Uterus (tissue), 3 donors: ENCODE measurements at regions not wholly inside any gene's neighbourhood (a gene's known extent, or its start where the extent isn't known, plus 50 kb on each side); places are given as distances from the start of the nearest gene placed in this dataset.
A peak's percentile ranks its signal among the peaks of the same experiment; 100 is the strongest.

ENCODE experiments used
- DNase-seq, 2 donors: peaks; one replicate each; pipeline ENCODE4 v3.0.0-alpha.2; 2019 to 2020
- H3K27ac ChIP-seq, 2 donors: fragments of 200-600 bp; sonication (generic); 1 replicate in 1 of 2; 2 replicates in 1 of 2; pipeline ENCODE4 v1.5.1; 2016 to 2018
- H3K27me3 ChIP-seq, 2 donors: fragments of 200-600 bp; sonication (generic); one replicate each; pipeline ENCODE4 v1.5.1; 2018 to 2019; ENCODE audit warnings: control low read depth in 1 of 2
- H3K36me3 ChIP-seq, 2 donors: fragments of 200-600 bp; sonication (generic); one replicate each; pipeline ENCODE4 v1.5.1; 2019; ENCODE audit warnings: control low read depth in 1 of 2
- H3K4me1 ChIP-seq, 2 donors: fragments of 200-600 bp; sonication (generic); one replicate each; pipeline ENCODE4 v1.5.1; 2018 to 2019; ENCODE audit warnings: control low read depth in 1 of 2
- H3K4me3 ChIP-seq, 2 donors: fragments of 200-600 bp; sonication (generic); 1 replicate in 1 of 2; 2 replicates in 1 of 2; pipeline ENCODE4 v1.5.1; 2018 to 2019; ENCODE audit warnings: mild to moderate bottlenecking in 1 of 2
- H3K9me3 ChIP-seq, 2 donors: fragments of 200-600 bp; sonication (generic); one replicate each; pipeline ENCODE4 v1.5.1; 2019; ENCODE audit warnings: control low read depth in 1 of 2
- CTCF ChIP-seq, 4 experiments: fragments of 200-600 bp in 2 of 4; fragments of 450-650 bp in 2 of 4; sonication (generic) in 2 of 4; IDR thresholded peaks; one replicate each; pipeline ENCODE4 v1.5.1; 2016 to 2019; ENCODE audit warnings: antibody characterized with exemption in 4 of 4, mild to moderate bottlenecking in 2 of 4, moderate library complexity in 1 of 4
- POLR2A ChIP-seq, 2 donors: fragments of 450-650 bp; IDR thresholded peaks; one replicate each; pipeline ENCODE4 v1.6.1; 2016; ENCODE audit warnings: antibody characterized with exemption in 2 of 2, mild to moderate bottlenecking in 1 of 2, moderate library complexity in 1 of 2
- intact Hi-C: fragments of 100-400 bp; cut with DNase I; formaldehyde crosslinking; loops from one replicate; pipeline ENCODE4 v1.15.1; 2023; ENCODE audit warnings: low total_unique reads
- donor health status: DM: yes; HTN: yes; CAD: no.

- Histone ChIP-seq H3K9me3 (no peaks in the 10 kb centered on the region), H3K4me1 (peaks cover 0 to 4% of the 10 kb centered on the region in 2 donors), H3K4me3 (no peak overlapping the region), H3K27ac (no peak overlapping the region), H3K36me3 (no peaks in the 10 kb centered on the region), H3K27me3 (no peaks in the 10 kb centered on the region)
- intact Hi-C loops: no loop called here
- no peak for DNase-seq
- no peak for TF ChIP-seq CTCF (IDR thresholded peaks at IDR 0.05)
- no peak for TF ChIP-seq POLR2A (IDR thresholded peaks at IDR 0.05)
These were observed 532.3 kb downstream of the USP25 start for GRCh38 chr21:16262091-16262490.

GRCh38 chr21:16264319-16264718, 534.5 kb downstream of the USP25 start:
- intact Hi-C loops: no loop called here
- TF ChIP-seq CTCF (IDR thresholded peaks at IDR 0.05) (no peak), POLR2A (IDR thresholded peaks at IDR 0.05) (no peak)
- DNase-seq: no peak
- Histone ChIP-seq H3K4me1 (peaks cover 0 to 4% of the 10 kb centered on the region in 2 donors), H3K4me3 (no peak overlapping the region), H3K27me3 (no peaks in the 10 kb centered on the region), H3K9me3 (no peaks in the 10 kb centered on the region), H3K27ac (peak overlapping the region; percentile 19 to 44), H3K36me3 (no peaks in the 10 kb centered on the region)

- H3K27me3 ChIP-seq: no peaks in the 10 kb centered on the region
- no peak overlapping the region for H3K27ac ChIP-seq
- H3K4me3 ChIP-seq: no peak overlapping the region
- no peak for DNase-seq
- H3K4me1 ChIP-seq: no peaks in the 10 kb centered on the region
- no peaks in the 10 kb centered on the region for H3K9me3 ChIP-seq
- no peaks in the 10 kb centered on the region for H3K36me3 ChIP-seq
- TF ChIP-seq POLR2A (IDR thresholded peaks at IDR 0.05): no peak
- TF ChIP-seq CTCF (IDR thresholded peaks at IDR 0.05): no peak
- intact Hi-C loops: no loop called here
These were observed 539.7 kb downstream of the USP25 start for GRCh38 chr21:16269476-16269875.

GRCh38 chr21:16279731-16280581, 550.2 kb downstream of the USP25 start:
- Histone ChIP-seq H3K4me3 (peak overlapping the region; percentile 20 to 36), H3K27ac (peak overlapping the region; percentile 84 to 87), H3K36me3 (no peaks in the 10 kb centered on the region), H3K27me3 (no peaks in the 10 kb centered on the region), H3K9me3 (no peaks in the 10 kb centered on the region), H3K4me1 (peaks cover 0 to 15% of the 10 kb centered on the region in 2 donors)
- DNase-seq: peak; percentile 30 to 56
- intact Hi-C loops: no loop called here
- TF ChIP-seq CTCF (IDR thresholded peaks at IDR 0.05): peak in 1 of 4 experiments; percentile 13
- TF ChIP-seq POLR2A (IDR thresholded peaks at IDR 0.05): no peak

GRCh38 chr21:16280686-16281091, 550.9 kb downstream of the USP25 start:
- Histone ChIP-seq H3K4me1 (peaks cover 0 to 15% of the 10 kb centered on the region in 2 donors), H3K27me3 (no peaks in the 10 kb centered on the region), H3K4me3 (peak overlapping the region; percentile 20 to 36), H3K9me3 (no peaks in the 10 kb centered on the region), H3K36me3 (no peaks in the 10 kb centered on the region), H3K27ac (peak overlapping the region; percentile 84 to 87)
- TF ChIP-seq POLR2A (IDR thresholded peaks at IDR 0.05) (no peak), CTCF (IDR thresholded peaks at IDR 0.05) (no peak)
- DNase-seq: no peak
- intact Hi-C loops: no loop called here
